ENCODE measurements at regions not wholly inside any gene's neighbourhood (a gene's known extent, or its start where the extent isn't known, plus 50 kb on each side); places are given as distances from the start of the nearest gene placed in this dataset.
"Not testable (repeated sequence)": the region's sequence is repeated elsewhere in the genome, so short reads cannot be mapped to it uniquely, and the experiment has no call there.

GRCh38 chr2:147603876-147604275, 241.0 kb upstream of the ACVR2A start:
- no peak for DNase-seq (ENCODE audit: low spot score)

- DNase-seq (ENCODE audit: low spot score) = no peak
These were observed 241.4 kb upstream of the ACVR2A start for GRCh38 chr2:147603447-147603846.

- DNase-seq (ENCODE audit: low spot score) = no peak
These were observed 244.2 kb upstream of the ACVR2A start for GRCh38 chr2:147600646-147601045.

GRCh38 chr2:147600223-147600622, 244.6 kb upstream of the ACVR2A start:
- DNase-seq (ENCODE audit: low spot score) = no peak

GRCh38 chr2:147595200-147595599, 249.6 kb upstream of the ACVR2A start:
- no peak for DNase-seq (ENCODE audit: low spot score)

GRCh38 chr2:147594038-147594437, 250.8 kb upstream of the ACVR2A start:
- DNase-seq (ENCODE audit: low spot score) = no peak

- DNase-seq (ENCODE audit: low spot score) = not testable (repeated sequence)
These were observed 252.0 kb upstream of the ACVR2A start for GRCh38 chr2:147592784-147593183.

GRCh38 chr2:147589127-147589526, 255.7 kb upstream of the ACVR2A start:
- no peak for DNase-seq (ENCODE audit: low spot score)

- no peak for DNase-seq (ENCODE audit: low spot score)
These were observed 256.6 kb upstream of the ACVR2A start for GRCh38 chr2:147588191-147588590.

GRCh38 chr2:147578529-147578928, 266.3 kb upstream of the ACVR2A start:
- DNase-seq (ENCODE audit: low spot score) = no peak

- no peak for DNase-seq (ENCODE audit: low spot score)
These were observed 266.8 kb upstream of the ACVR2A start for GRCh38 chr2:147577998-147578380.

- no peak for DNase-seq (ENCODE audit: low spot score)
These were observed 267.4 kb upstream of the ACVR2A start for GRCh38 chr2:147577323-147577997.

- DNase-seq (ENCODE audit: low spot score) = no peak
These were observed 269.7 kb upstream of the ACVR2A start for GRCh38 chr2:147575106-147575505.

- DNase-seq (ENCODE audit: low spot score) = no peak
These were observed 272.2 kb upstream of the ACVR2A start for GRCh38 chr2:147572622-147573021.

- no peak for DNase-seq (ENCODE audit: low spot score)
These were observed 275.4 kb upstream of the ACVR2A start for GRCh38 chr2:147569426-147569825.

- DNase-seq (ENCODE audit: low spot score) = no peak
These were observed 276.7 kb upstream of the ACVR2A start for GRCh38 chr2:147568109-147568508.

- DNase-seq (ENCODE audit: low spot score) = no peak
These were observed 277.7 kb upstream of the ACVR2A start for GRCh38 chr2:147567136-147567535.

GRCh38 chr2:147560810-147561535, 283.9 kb upstream of the ACVR2A start:
- DNase-seq (ENCODE audit: low spot score) = no peak

GRCh38 chr2:147559070-147559725, 285.6 kb upstream of the ACVR2A start:
- no peak for DNase-seq (ENCODE audit: low spot score)

- DNase-seq (ENCODE audit: low spot score) = no peak
These were observed 286.2 kb upstream of the ACVR2A start for GRCh38 chr2:147558620-147559019.

- DNase-seq (ENCODE audit: low spot score) = no peak
These were observed 290.2 kb upstream of the ACVR2A start for GRCh38 chr2:147554521-147555107.

GRCh38 chr2:147553775-147554271, 291.0 kb upstream of the ACVR2A start:
- DNase-seq (ENCODE audit: low spot score) = no peak

Measured in SW480 (cell line).